Nephron (organoid): ENCODE measurements at regions not wholly inside any gene's neighbourhood (a gene's known extent, or its start where the extent isn't known, plus 50 kb on each side); places are given as distances from the start of the nearest gene placed in this dataset.

Experiments
- H3K27ac Mint-ChIP-seq, 3 experiments: 2 replicates each; pipeline ENCODE4 v1.8.0; 2020; ENCODE audit warnings: mixed read lengths in 3 of 3, mild to moderate bottlenecking in 2 of 3, moderate library complexity in 1 of 3
- H3K27me3 Mint-ChIP-seq: 2 replicates; pipeline ENCODE4 v1.8.0; 2021; ENCODE audit warnings: low read depth, mild to moderate bottlenecking, moderate library complexity, mixed read lengths
- H3K36me3 Mint-ChIP-seq: 2 replicates; pipeline ENCODE4 v1.8.0; 2020; ENCODE audit warnings: low read depth, mixed read lengths
- H3K4me1 Mint-ChIP-seq: 2 replicates; pipeline ENCODE4 v1.8.0; 2020; ENCODE audit warnings: mixed read lengths
- H3K4me3 Mint-ChIP-seq, 3 experiments: 2 replicates each; pipeline ENCODE4 v1.8.0; 2020; ENCODE audit warnings: mild to moderate bottlenecking in 3 of 3, mixed read lengths in 3 of 3, moderate library complexity in 2 of 3
- H3K9me3 Mint-ChIP-seq: 2 replicates; pipeline ENCODE4 v1.8.0; 2020; ENCODE audit warnings: mixed read lengths
- CTCF ChIP-seq, 3 experiments: fragments of 200-600 bp; sonication (generic); IDR thresholded peaks; one replicate each; pipeline ENCODE4 v1.5.0; 2021; ENCODE audit warnings: antibody characterized with exemption in 3 of 3; ENCODE audit not compliant: unreplicated experiment in 3 of 3

GRCh38 chrX:145532176-145532780 is 285.0 kb downstream of the SPANXN1 start:
- TF ChIP-seq CTCF (IDR thresholded peaks at IDR 0.05; ENCODE audit: unreplicated experiment in 3 of 3) = no peak
- H3K36me3 Mint-ChIP-seq = no peaks in the 10 kb centered on the region
- no peak overlapping the region for H3K27ac Mint-ChIP-seq
- no peak overlapping the region for H3K4me3 Mint-ChIP-seq
- no peaks in the 10 kb centered on the region for H3K27me3 Mint-ChIP-seq
- H3K4me1 Mint-ChIP-seq = no peaks in the 10 kb centered on the region
- H3K9me3 Mint-ChIP-seq = peaks cover 12% of the 10 kb centered on the region

GRCh38 chrX:145533534-145533933 is 284.1 kb upstream of the SLITRK2 start:
- no peak for TF ChIP-seq CTCF (IDR thresholded peaks at IDR 0.05; ENCODE audit: unreplicated experiment in 3 of 3)
- Mint-ChIP-seq H3K4me1 (no peaks in the 10 kb centered on the region), H3K27me3 (no peaks in the 10 kb centered on the region), H3K9me3 (peaks cover 7% of the 10 kb centered on the region), H3K4me3 (no peak overlapping the region), H3K27ac (no peak overlapping the region), H3K36me3 (no peaks in the 10 kb centered on the region)

- peaks cover 7% of the 10 kb centered on the region for H3K9me3 Mint-ChIP-seq
- no peaks in the 10 kb centered on the region for H3K36me3 Mint-ChIP-seq
- no peak for TF ChIP-seq CTCF (IDR thresholded peaks at IDR 0.05; ENCODE audit: unreplicated experiment in 3 of 3)
- H3K27me3 Mint-ChIP-seq = no peaks in the 10 kb centered on the region
- no peak overlapping the region for H3K27ac Mint-ChIP-seq
- no peaks in the 10 kb centered on the region for H3K4me1 Mint-ChIP-seq
- H3K4me3 Mint-ChIP-seq = no peak overlapping the region
These were observed 268.1 kb upstream of the SLITRK2 start for GRCh38 chrX:145549496-145549895.

- Mint-ChIP-seq H3K4me3 (no peak overlapping the region), H3K4me1 (no peaks in the 10 kb centered on the region), H3K27ac (no peak overlapping the region), H3K36me3 (no peaks in the 10 kb centered on the region), H3K27me3 (no peaks in the 10 kb centered on the region), H3K9me3 (peaks cover 8% of the 10 kb centered on the region)
- no peak for TF ChIP-seq CTCF (IDR thresholded peaks at IDR 0.05; ENCODE audit: unreplicated experiment in 3 of 3)
These were observed 265.0 kb upstream of the SLITRK2 start for GRCh38 chrX:145552643-145553042.

- Mint-ChIP-seq H3K27me3 (no peaks in the 10 kb centered on the region), H3K9me3 (peaks cover 8% of the 10 kb centered on the region), H3K27ac (no peak overlapping the region), H3K36me3 (no peaks in the 10 kb centered on the region), H3K4me1 (no peaks in the 10 kb centered on the region), H3K4me3 (no peak overlapping the region)
- no peak for TF ChIP-seq CTCF (IDR thresholded peaks at IDR 0.05; ENCODE audit: unreplicated experiment in 3 of 3)
These were observed 263.9 kb upstream of the SLITRK2 start for GRCh38 chrX:145553702-145554101.

- peaks cover 3% of the 10 kb centered on the region for H3K9me3 Mint-ChIP-seq
- no peaks in the 10 kb centered on the region for H3K4me1 Mint-ChIP-seq
These were observed 254.5 kb upstream of the SLITRK2 start for GRCh38 chrX:145563159-145563558.

More at GRCh38 chrX:145563159-145563558, 254.5 kb upstream of the SLITRK2 start:
- TF ChIP-seq CTCF (IDR thresholded peaks at IDR 0.05; ENCODE audit: unreplicated experiment in 3 of 3) = no peak
- no peaks in the 10 kb centered on the region for H3K27me3 Mint-ChIP-seq
- no peak overlapping the region for H3K27ac Mint-ChIP-seq
- H3K4me3 Mint-ChIP-seq = no peak overlapping the region
- no peaks in the 10 kb centered on the region for H3K36me3 Mint-ChIP-seq
